GM12878 (cell line): ENCODE measurements at regions not wholly inside any gene's neighbourhood (a gene's known extent, or its start where the extent isn't known, plus 50 kb on each side); places are given as distances from the start of the nearest gene placed in this dataset.
A peak's percentile ranks its signal among the peaks of the same experiment; 100 is the strongest.

ENCODE experiments used
- ATAC-seq: fragments of 200-7000 bp; cut with Tn5 transposase; 3 replicates; pipeline ENCODE4 v1.9.1; 2020; ENCODE audit warnings: mild to moderate bottlenecking, moderate library complexity
- BruUV-seq: library from RNA; stranded (reverse); fragments of 400-500 nt; replicated peaks from 2 replicates; lab custom pipeline; 2021; lab: Mats Ljungman, UMichigan
- CTCF ChIA-PET: fragments of 300-600 bp; sonication (Branson Sonifier 250); formaldehyde crosslinking; extraction: SDS; loops from one replicate; lab custom pipeline; 2021; ENCODE audit warnings: inconsistent platforms; lab: Yijun Ruan, JAX
- POLR2A ChIA-PET: fragments of 350-600 bp; formaldehyde crosslinking; extraction: SDS; loops from one replicate; lab custom pipeline; 2021; ENCODE audit warnings: inconsistent platforms; lab: Charles Lee
- RAD21 ChIA-PET: fragments of 300-600 bp; sonication (Branson Sonifier 250); formaldehyde crosslinking; loops from one replicate; lab custom pipeline; 2023; ENCODE audit warnings: antibody characterized with exemption; ENCODE audit not compliant: unreplicated experiment; lab: Charles Lee
- SMC1A ChIA-PET: fragments of 300-600 bp; sonication (Branson Sonifier 250); formaldehyde crosslinking; loops from one replicate; lab custom pipeline; 2023; ENCODE audit not compliant: unreplicated experiment, uncharacterized antibody; lab: Charles Lee
- DNase-seq: peaks from one replicate; pipeline ENCODE4 v3.0.0-alpha.2; 2011; ENCODE audit warnings: low read depth, low spot score
- FAIRE-seq: peaks from 3 replicates; lab custom pipeline; 2011; peaks lifted over from hg19 to GRCh38; lab: Jason Lieb, UNC
- H2AFZ ChIP-seq: 2 replicates; pipeline ENCODE4 v1.6.0; 2011; ENCODE audit warnings: low read depth, low read length, control low read depth; ENCODE audit not compliant: control insufficient read depth
- H3K27ac ChIP-seq: 2 replicates; pipeline ENCODE4 v1.5.1; 2011; ENCODE audit warnings: control low read depth; ENCODE audit not compliant: control insufficient read depth, insufficient read depth
- H3K27me3 ChIP-seq, 2 experiments: replicated peaks in 1 of 2; 2 replicates each; pipeline versions ENCODE4 v1.6.0 to v1.6.1; 2011; ENCODE audit warnings: low read length in 1 of 2; ENCODE audit not compliant: control insufficient read depth in 2 of 2, insufficient read depth in 2 of 2
- H3K36me3 ChIP-seq, 2 experiments: 2 replicates each; pipeline ENCODE4 v1.5.1; 2011; ENCODE audit warnings: low read length in 1 of 2; ENCODE audit not compliant: control insufficient read depth in 2 of 2, insufficient read depth in 2 of 2
- H3K4me1 ChIP-seq: 2 replicates; pipeline ENCODE4 v1.6.1; 2011; ENCODE audit warnings: mild to moderate bottlenecking, low read length, moderate library complexity, mixed read lengths; ENCODE audit not compliant: control insufficient read depth, insufficient read depth
- H3K4me2 ChIP-seq: 2 replicates; pipeline ENCODE4 v1.6.0; 2011; ENCODE audit warnings: control low read depth; ENCODE audit not compliant: control insufficient read depth, insufficient read depth
- H3K4me3 ChIP-seq: fragments of 200-600 bp; sonication (generic); 2 replicates; pipeline ENCODE4 v1.5.1; 2016
- H3K79me2 ChIP-seq: 2 replicates; pipeline ENCODE4 v1.6.0; 2011; ENCODE audit warnings: low read length; ENCODE audit not compliant: control insufficient read depth, insufficient read depth
- H3K9ac ChIP-seq: 2 replicates; pipeline ENCODE4 v1.8.0; 2011; ENCODE audit warnings: low read length, control low read depth, mixed read lengths; ENCODE audit not compliant: control insufficient read depth, insufficient read depth
- H3K9me3 ChIP-seq: replicated peaks from 3 replicates; pipeline ENCODE4 v1.5.1; 2011; ENCODE audit warnings: mild to moderate bottlenecking, low read length; ENCODE audit not compliant: control insufficient read depth, insufficient read depth
- H4K20me1 ChIP-seq: 2 replicates; pipeline ENCODE4 v1.6.0; 2011; ENCODE audit not compliant: control insufficient read depth, insufficient read depth
- BHLHE40 ChIP-seq, 2 experiments: fragments of 450-650 bp in 1 of 2; IDR thresholded peaks; 2 replicates each; pipeline ENCODE4 v1.6.1; 2011 to 2017; ENCODE audit warnings: low read depth in 2 of 2, borderline replicate concordance in 1 of 2, improper control_type of control experiment in 1 of 2, low read length in 1 of 2, mild to moderate bottlenecking in 1 of 2
- EED ChIP-seq: sonication (generic); IDR thresholded peaks from 2 replicates; pipeline ENCODE4 v1.6.1; 2016; ENCODE audit warnings: antibody characterized with exemption, low read depth
- EP300 ChIP-seq, 2 experiments: fragments of 150-350 bp in 1 of 2; IDR thresholded peaks; 2 replicates each; pipeline ENCODE4 v1.6.1; 2011 to 2012; ENCODE audit warnings: low read depth in 2 of 2, low read length in 2 of 2, borderline replicate concordance in 1 of 2, improper control_type of control experiment in 1 of 2, inconsistent platforms in 1 of 2; ENCODE audit not compliant: control insufficient read depth in 1 of 2
- POLR2AphosphoS2 ChIP-seq: IDR thresholded peaks from 2 replicates; pipeline ENCODE4 v1.6.1; 2011; ENCODE audit warnings: low read depth, mild to moderate bottlenecking, low read length, improper control_type of control experiment, moderate library complexity
- RAD21 ChIP-seq: IDR thresholded peaks from 2 replicates; pipeline ENCODE4 v1.6.1; 2011; ENCODE audit warnings: mild to moderate bottlenecking, low read depth, low read length, moderate library complexity; ENCODE audit not compliant: insufficient read depth
- REST ChIP-seq: IDR thresholded peaks from 2 replicates; pipeline ENCODE4 v1.6.1; 2012; ENCODE audit warnings: mild to moderate bottlenecking, low read depth, low read length
- RUNX3 ChIP-seq: IDR thresholded peaks from 2 replicates; pipeline ENCODE4 v1.6.1; 2012; ENCODE audit warnings: low read length, inconsistent platforms
- SREBF1 ChIP-seq: IDR thresholded peaks from 2 replicates; pipeline ENCODE4 v1.6.1; 2012; ENCODE audit warnings: mild to moderate bottlenecking, low read length
- WGBS: methylation state at CpG from one replicate; pipeline ENCODE4 v1.1.6; 2016; ENCODE audit warnings: low lambda C conversion rate; ENCODE audit not compliant: insufficient replicate concordance, insufficient coverage; ENCODE audit errors: missing lambda C conversion rate; 5-methylcytosine and 5-hydroxymethylcytosine counted together
- in situ Hi-C: fragments of 300-500 bp; cut with MboI; formaldehyde crosslinking; loops from 9 replicates; pipeline ENCODE4 v1.14.3; 2018; ENCODE audit warnings: mixed read lengths
- intact Hi-C: fragments of 100-400 bp; cut with micrococcal nuclease; formaldehyde crosslinking; loops from one replicate; pipeline ENCODE4 v1.14.2; 2022; ENCODE audit not compliant: unreplicated experiment
- TF ChIP-seq, protein P1 (sequence below): fragments of 450-650 bp; formaldehyde crosslinking; IDR thresholded peaks from 2 replicates; pipeline ENCODE4 v1.5.0; 2022; ENCODE audit warnings: mild to moderate bottlenecking, missing genetic modification characterization
- TF ChIP-seq, protein P2 (sequence below): fragments of 450-650 bp; IDR thresholded peaks from 2 replicates; pipeline ENCODE4 v1.6.1; 2017; ENCODE audit warnings: mild to moderate bottlenecking, moderate library complexity

- Histone ChIP-seq H3K4me3 (no peak overlapping the region), H3K79me2 (no peaks in the 10 kb centered on the region), H3K27me3 (no peaks in the 10 kb centered on the region), H4K20me1 (no peaks in the 10 kb centered on the region), H2AFZ (no peak overlapping the region), H3K27ac (no peak overlapping the region), H3K36me3 (no peaks in the 10 kb centered on the region), H3K4me1 (peaks cover 7% of the 10 kb centered on the region), H3K4me2 (no peak overlapping the region), H3K9me3 (no peaks in the 10 kb centered on the region), H3K9ac (no peak overlapping the region)
- ATAC-seq: peak; percentile 47
- in situ Hi-C loops: no loop called here
- intact Hi-C loops: no loop called here
- RAD21 ChIA-PET: interaction anchor here (0.7 to 22.4 kb wide), 13 partner anchors 12 to 908 kb away, joined by 3 to 407 read pairs (median 10); no protein-coding TSS in a partner anchor
- CTCF ChIA-PET: interaction anchor here (0.6 to 4.2 kb wide), 7 partner anchors 10 to 1058 kb away, joined by 3 to 33 read pairs (median 5); no protein-coding TSS in a partner anchor
- SMC1A ChIA-PET: interaction anchor here (0.7 to 17.5 kb wide), 19 partner anchors 12 to 1056 kb away, joined by 3 to 320 read pairs (median 6); no protein-coding TSS in a partner anchor
- no TSS peak for BruUV-seq
- no peak for DNase-seq
- WGBS: 11% methylated on average over 12 of the region's 12 CpGs
- FAIRE-seq: no peak
- POLR2A ChIA-PET: interaction anchor here (0.5 to 5.8 kb wide), 8 partner anchors 8 to 60 kb away, joined by 3 to 46 read pairs (median 5); no protein-coding TSS in a partner anchor
- TF ChIP-seq RUNX3 (peak; percentile 69; the same call in 1 of the 2 replicates), SREBF1 (no peak), RAD21 (0 out of 2 replicates have a peak, but pooled peaks have one; percentile 0), REST (no peak), EED (0 out of 2 replicates have a peak, but pooled peaks have one; percentile 25), EP300 (IDR thresholded peaks at IDR 0.05; ENCODE audit: borderline replicate concordance in 1 of 2, control insufficient read depth in 1 of 2, low read depth in 2 of 2, low read length in 2 of 2) (no peak), BHLHE40 (IDR thresholded peaks at IDR 0.05; ENCODE audit: borderline replicate concordance in 1 of 2, low read depth in 2 of 2, low read length in 1 of 2) (peak; percentile 8 to 61; a peak in 2 of 4 replicates), POLR2AphosphoS2 (no peak)
- TF ChIP-seq, protein P1, sequence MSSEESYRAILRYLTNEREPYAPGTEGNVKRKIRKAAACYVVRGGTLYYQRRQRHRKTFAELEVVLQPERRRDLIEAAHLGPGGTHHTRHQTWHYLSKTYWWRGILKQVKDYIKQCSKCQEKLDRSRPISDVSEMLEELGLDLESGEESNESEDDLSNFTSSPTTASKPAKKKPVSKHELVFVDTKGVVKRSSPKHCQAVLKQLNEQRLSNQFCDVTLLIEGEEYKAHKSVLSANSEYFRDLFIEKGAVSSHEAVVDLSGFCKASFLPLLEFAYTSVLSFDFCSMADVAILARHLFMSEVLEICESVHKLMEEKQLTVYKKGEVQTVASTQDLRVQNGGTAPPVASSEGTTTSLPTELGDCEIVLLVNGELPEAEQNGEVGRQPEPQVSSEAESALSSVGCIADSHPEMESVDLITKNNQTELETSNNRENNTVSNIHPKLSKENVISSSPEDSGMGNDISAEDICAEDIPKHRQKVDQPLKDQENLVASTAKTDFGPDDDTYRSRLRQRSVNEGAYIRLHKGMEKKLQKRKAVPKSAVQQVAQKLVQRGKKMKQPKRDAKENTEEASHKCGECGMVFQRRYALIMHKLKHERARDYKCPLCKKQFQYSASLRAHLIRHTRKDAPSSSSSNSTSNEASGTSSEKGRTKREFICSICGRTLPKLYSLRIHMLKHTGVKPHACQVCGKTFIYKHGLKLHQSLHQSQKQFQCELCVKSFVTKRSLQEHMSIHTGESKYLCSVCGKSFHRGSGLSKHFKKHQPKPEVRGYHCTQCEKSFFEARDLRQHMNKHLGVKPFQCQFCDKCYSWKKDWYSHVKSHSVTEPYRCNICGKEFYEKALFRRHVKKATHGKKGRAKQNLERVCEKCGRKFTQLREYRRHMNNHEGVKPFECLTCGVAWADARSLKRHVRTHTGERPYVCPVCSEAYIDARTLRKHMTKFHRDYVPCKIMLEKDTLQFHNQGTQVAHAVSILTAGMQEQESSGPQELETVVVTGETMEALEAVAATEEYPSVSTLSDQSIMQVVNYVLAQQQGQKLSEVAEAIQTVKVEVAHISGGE (CRISPR knock-in tag): no peak
- TF ChIP-seq, protein P2, sequence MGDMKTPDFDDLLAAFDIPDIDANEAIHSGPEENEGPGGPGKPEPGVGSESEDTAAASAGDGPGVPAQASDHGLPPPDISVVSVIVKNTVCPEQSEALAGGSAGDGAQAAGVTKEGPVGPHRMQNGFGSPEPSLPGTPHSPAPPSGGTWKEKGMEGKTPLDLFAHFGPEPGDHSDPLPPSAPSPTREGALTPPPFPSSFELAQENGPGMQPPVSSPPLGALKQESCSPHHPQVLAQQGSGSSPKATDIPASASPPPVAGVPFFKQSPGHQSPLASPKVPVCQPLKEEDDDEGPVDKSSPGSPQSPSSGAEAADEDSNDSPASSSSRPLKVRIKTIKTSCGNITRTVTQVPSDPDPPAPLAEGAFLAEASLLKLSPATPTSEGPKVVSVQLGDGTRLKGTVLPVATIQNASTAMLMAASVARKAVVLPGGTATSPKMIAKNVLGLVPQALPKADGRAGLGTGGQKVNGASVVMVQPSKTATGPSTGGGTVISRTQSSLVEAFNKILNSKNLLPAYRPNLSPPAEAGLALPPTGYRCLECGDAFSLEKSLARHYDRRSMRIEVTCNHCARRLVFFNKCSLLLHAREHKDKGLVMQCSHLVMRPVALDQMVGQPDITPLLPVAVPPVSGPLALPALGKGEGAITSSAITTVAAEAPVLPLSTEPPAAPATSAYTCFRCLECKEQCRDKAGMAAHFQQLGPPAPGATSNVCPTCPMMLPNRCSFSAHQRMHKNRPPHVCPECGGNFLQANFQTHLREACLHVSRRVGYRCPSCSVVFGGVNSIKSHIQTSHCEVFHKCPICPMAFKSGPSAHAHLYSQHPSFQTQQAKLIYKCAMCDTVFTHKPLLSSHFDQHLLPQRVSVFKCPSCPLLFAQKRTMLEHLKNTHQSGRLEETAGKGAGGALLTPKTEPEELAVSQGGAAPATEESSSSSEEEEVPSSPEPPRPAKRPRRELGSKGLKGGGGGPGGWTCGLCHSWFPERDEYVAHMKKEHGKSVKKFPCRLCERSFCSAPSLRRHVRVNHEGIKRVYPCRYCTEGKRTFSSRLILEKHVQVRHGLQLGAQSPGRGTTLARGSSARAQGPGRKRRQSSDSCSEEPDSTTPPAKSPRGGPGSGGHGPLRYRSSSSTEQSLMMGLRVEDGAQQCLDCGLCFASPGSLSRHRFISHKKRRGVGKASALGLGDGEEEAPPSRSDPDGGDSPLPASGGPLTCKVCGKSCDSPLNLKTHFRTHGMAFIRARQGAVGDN: no peak
These were observed 1061.8 kb downstream of the BCL11B start for GRCh38 chr14:98210045-98210672.
